ENCODE measurements at regions not wholly inside any gene's neighbourhood (a gene's known extent, or its start where the extent isn't known, plus 50 kb on each side); places are given as distances from the start of the nearest gene placed in this dataset.

DNA sequence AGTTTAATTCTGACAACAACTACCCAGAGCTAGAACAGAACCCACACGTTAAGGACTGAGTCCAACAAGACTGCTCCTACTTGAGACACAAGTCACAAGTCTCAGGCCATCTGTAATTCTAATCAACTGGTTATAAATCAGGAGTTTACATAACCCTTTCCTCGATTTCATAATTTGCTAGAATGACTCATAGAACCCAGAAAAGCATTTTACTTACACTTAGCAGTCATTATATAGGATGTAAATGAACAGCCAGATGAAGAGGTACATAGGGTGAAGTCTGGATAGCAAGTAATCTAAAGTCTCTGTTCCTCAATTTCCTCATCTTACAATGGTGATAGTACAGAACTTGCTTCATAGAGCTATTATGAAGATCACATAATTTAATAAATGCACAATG is 1018.2 kb downstream of the DIPK2A start:
- TF ChIP-seq, protein P1, sequence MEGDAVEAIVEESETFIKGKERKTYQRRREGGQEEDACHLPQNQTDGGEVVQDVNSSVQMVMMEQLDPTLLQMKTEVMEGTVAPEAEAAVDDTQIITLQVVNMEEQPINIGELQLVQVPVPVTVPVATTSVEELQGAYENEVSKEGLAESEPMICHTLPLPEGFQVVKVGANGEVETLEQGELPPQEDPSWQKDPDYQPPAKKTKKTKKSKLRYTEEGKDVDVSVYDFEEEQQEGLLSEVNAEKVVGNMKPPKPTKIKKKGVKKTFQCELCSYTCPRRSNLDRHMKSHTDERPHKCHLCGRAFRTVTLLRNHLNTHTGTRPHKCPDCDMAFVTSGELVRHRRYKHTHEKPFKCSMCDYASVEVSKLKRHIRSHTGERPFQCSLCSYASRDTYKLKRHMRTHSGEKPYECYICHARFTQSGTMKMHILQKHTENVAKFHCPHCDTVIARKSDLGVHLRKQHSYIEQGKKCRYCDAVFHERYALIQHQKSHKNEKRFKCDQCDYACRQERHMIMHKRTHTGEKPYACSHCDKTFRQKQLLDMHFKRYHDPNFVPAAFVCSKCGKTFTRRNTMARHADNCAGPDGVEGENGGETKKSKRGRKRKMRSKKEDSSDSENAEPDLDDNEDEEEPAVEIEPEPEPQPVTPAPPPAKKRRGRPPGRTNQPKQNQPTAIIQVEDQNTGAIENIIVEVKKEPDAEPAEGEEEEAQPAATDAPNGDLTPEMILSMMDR (conservative IDR thresholded peaks at IDR 0.05) = no peak
- Mint-ChIP-seq H3K27me3 (no peaks in the 10 kb centered on the region), H3K27ac (no peak overlapping the region), H3K4me3 (no peak overlapping the region), H3K36me3 (no peaks in the 10 kb centered on the region), H3K4me1 (ENCODE audit: unreplicated experiment) (no peaks in the 10 kb centered on the region), H3K9me3 (no peaks in the 10 kb centered on the region)
- no peak for DNase-seq (ENCODE audit: extremely low spot score, unreplicated experiment)

DNA sequence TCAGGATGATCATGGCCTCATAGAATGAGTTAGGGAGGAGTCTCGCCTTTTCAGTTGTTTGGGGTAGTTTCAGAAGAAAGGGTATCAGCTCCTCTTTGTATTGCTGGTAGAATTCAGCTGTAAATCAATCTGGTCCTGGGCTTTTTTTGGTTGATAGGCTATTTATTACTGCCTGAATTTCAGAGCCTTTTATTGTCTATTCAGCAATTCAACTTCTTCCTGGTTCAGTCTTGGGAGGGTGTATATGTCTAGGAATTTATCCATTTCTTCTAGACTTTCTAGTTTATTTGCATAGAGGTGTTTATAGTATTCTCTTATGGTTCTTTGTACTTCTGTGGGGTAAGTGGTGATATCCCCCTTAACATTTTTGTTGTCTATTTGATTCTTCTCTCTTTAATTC is 1024.2 kb downstream of the DIPK2A start:
- Mint-ChIP-seq H3K36me3 (no peaks in the 10 kb centered on the region), H3K4me1 (ENCODE audit: unreplicated experiment) (no peaks in the 10 kb centered on the region), H3K27ac (no peak overlapping the region), H3K4me3 (no peak overlapping the region), H3K27me3 (no peaks in the 10 kb centered on the region), H3K9me3 (no peaks in the 10 kb centered on the region)
- TF ChIP-seq, protein P1 (conservative IDR thresholded peaks at IDR 0.05) = no peak
- DNase-seq (ENCODE audit: extremely low spot score, unreplicated experiment) = no peak

DNA sequence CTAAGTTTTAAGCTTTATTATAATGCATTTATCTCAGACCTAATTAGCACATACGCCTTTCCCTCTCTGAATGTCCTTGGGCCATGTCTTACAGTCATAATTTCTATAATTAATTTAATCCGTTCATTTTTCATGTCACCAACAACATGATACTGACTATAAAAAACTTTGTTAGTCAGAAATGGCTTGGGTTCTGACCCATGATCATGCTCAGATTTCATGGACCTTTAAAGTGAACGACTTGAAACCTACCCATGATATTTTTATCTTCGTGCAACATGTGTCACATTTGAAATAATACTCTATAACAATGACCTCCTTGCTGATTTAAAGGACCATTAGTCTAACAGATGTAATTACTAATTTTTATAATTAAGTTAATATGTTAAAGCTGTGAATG is 1033.8 kb downstream of the DIPK2A start:
- no peak overlapping the region for H3K4me3 Mint-ChIP-seq
- DNase-seq (ENCODE audit: extremely low spot score, unreplicated experiment) = no peak
- H3K27me3 Mint-ChIP-seq = no peaks in the 10 kb centered on the region
- no peaks in the 10 kb centered on the region for H3K36me3 Mint-ChIP-seq
- H3K4me1 Mint-ChIP-seq (ENCODE audit: unreplicated experiment) = no peaks in the 10 kb centered on the region
- TF ChIP-seq, protein P1 (conservative IDR thresholded peaks at IDR 0.05) = no peak
- H3K9me3 Mint-ChIP-seq = no peaks in the 10 kb centered on the region
- H3K27ac Mint-ChIP-seq = no peak overlapping the region

DNA sequence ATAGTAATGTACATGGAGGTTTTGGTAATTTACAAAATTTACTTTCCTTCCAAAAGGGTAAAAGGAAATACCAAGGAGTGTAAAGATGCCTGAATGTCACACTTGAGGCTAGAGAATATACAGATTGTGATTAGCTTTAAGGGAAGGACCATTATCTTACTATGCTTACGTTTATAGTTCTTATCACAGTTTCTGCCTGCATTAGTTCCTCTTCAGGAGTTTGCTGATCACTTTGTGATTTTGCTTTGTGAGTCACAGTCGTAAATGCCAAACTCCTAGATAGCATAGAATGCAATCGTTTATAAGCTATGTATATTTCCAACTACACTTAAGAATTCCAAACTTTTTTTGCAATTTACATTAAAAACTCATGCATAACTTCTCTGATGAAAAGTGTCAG is 1034.6 kb downstream of the DIPK2A start:
- TF ChIP-seq, protein P1 (conservative IDR thresholded peaks at IDR 0.05) = no peak
- Mint-ChIP-seq H3K9me3 (no peaks in the 10 kb centered on the region), H3K36me3 (no peaks in the 10 kb centered on the region), H3K27ac (no peak overlapping the region), H3K27me3 (no peaks in the 10 kb centered on the region), H3K4me3 (no peak overlapping the region), H3K4me1 (ENCODE audit: unreplicated experiment) (no peaks in the 10 kb centered on the region)
- no peak for DNase-seq (ENCODE audit: extremely low spot score, unreplicated experiment)

DNA sequence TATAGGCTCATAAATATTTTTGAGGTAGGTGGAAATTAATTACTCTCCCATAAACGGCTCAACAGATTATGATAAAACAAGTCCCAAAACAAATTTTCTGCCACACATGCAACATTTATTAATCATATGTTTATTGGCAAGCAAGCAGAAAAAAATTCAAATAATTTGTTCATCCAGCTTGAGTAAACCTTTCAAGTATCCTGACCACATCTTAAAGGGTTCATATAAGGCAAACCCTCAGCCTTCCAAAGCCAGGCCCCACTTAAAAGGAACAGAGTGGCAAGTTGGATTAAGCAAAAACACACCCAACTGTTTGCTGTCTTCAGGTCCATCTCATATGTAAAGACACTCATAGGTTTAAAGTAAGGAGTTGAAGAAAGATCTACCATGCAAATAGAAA is 1042.3 kb downstream of the DIPK2A start:
- H3K36me3 Mint-ChIP-seq = no peaks in the 10 kb centered on the region
- TF ChIP-seq, protein P1 (conservative IDR thresholded peaks at IDR 0.05) = no peak
- no peak for DNase-seq (ENCODE audit: extremely low spot score, unreplicated experiment)
- H3K4me1 Mint-ChIP-seq (ENCODE audit: unreplicated experiment) = no peaks in the 10 kb centered on the region
- no peaks in the 10 kb centered on the region for H3K9me3 Mint-ChIP-seq
- no peak overlapping the region for H3K4me3 Mint-ChIP-seq
- no peaks in the 10 kb centered on the region for H3K27me3 Mint-ChIP-seq
- no peak overlapping the region for H3K27ac Mint-ChIP-seq

DNA sequence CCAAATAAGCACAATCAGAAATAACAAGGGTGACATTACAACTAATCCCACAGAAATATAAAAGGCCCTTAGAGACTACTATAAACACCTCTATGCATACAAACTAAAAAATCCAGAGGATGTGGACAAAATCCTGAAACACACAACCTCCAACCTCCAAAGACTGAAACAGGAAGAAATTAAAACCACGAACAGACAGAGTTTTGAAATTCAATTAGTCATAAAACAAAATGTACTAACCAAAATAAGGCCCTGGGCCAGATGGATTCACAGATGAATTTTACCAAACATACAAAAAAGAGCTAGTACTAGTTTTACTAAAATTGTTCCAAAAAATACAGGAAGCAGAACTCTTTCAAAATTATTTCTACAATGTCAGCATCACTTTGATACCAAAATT is 1043.6 kb downstream of the DIPK2A start:
- Mint-ChIP-seq H3K27ac (no peak overlapping the region), H3K9me3 (no peaks in the 10 kb centered on the region), H3K27me3 (no peaks in the 10 kb centered on the region), H3K4me3 (no peak overlapping the region), H3K4me1 (ENCODE audit: unreplicated experiment) (no peaks in the 10 kb centered on the region), H3K36me3 (no peaks in the 10 kb centered on the region)
- DNase-seq (ENCODE audit: extremely low spot score, unreplicated experiment) = no peak
- TF ChIP-seq, protein P1 (conservative IDR thresholded peaks at IDR 0.05) = no peak
